IPS-18a (cell line): ENCODE measurements at regions not wholly inside any gene's neighbourhood (a gene's known extent, or its start where the extent isn't known, plus 50 kb on each side); places are given as distances from the start of the nearest gene placed in this dataset.

Experiments
- H3K27ac ChIP-seq: one replicate; pipeline ENCODE4 v1.5.1; 2013; ENCODE audit warnings: low read length
- H3K27me3 ChIP-seq: one replicate; pipeline ENCODE4 v1.6.1; 2013; ENCODE audit warnings: mild to moderate bottlenecking, low read length; ENCODE audit not compliant: control insufficient read depth, insufficient read depth
- H3K36me3 ChIP-seq: one replicate; pipeline ENCODE4 v1.6.1; 2013; ENCODE audit warnings: low read depth, low read length; ENCODE audit not compliant: control insufficient read depth
- H3K4me1 ChIP-seq: one replicate; pipeline ENCODE4 v1.6.1; 2013; ENCODE audit warnings: low read depth, low read length; ENCODE audit not compliant: control insufficient read depth
- H3K4me3 ChIP-seq: one replicate; pipeline ENCODE4 v1.5.1; 2013; ENCODE audit warnings: low read length
- H3K9ac ChIP-seq: one replicate; pipeline ENCODE4 v1.6.1; 2013; ENCODE audit warnings: mild to moderate bottlenecking, low read length, moderate library complexity
- H3K9me3 ChIP-seq: one replicate; pipeline ENCODE4 v1.6.1; 2013; ENCODE audit warnings: low read depth, low read length; ENCODE audit not compliant: control insufficient read depth

GRCh38 chr3:82736696-82737277 is 975.3 kb upstream of the GBE1 start:
- Histone ChIP-seq H3K4me3 (no peak overlapping the region), H3K9ac (no peak overlapping the region), H3K36me3 (no peaks in the 10 kb centered on the region), H3K27me3 (no peaks in the 10 kb centered on the region), H3K9me3 (no peaks in the 10 kb centered on the region), H3K4me1 (peaks cover 6% of the 10 kb centered on the region), H3K27ac (no peak overlapping the region)

GRCh38 chr3:82715091-82715856 is 953.8 kb upstream of the GBE1 start:
- Histone ChIP-seq H3K27me3 (no peaks in the 10 kb centered on the region), H3K4me1 (no peaks in the 10 kb centered on the region)

GRCh38 chr3:82707035-82707434 is 945.6 kb upstream of the GBE1 start:
- Histone ChIP-seq H3K9ac (no peak overlapping the region), H3K27ac (no peak overlapping the region), H3K4me3 (no peak overlapping the region), H3K36me3 (no peaks in the 10 kb centered on the region), H3K4me1 (no peaks in the 10 kb centered on the region), H3K27me3 (no peaks in the 10 kb centered on the region), H3K9me3 (no peaks in the 10 kb centered on the region)

More at GRCh38 chr3:82715091-82715856, 953.8 kb upstream of the GBE1 start:
- no peak overlapping the region for H3K27ac ChIP-seq
- no peaks in the 10 kb centered on the region for H3K9me3 ChIP-seq
- H3K36me3 ChIP-seq = no peaks in the 10 kb centered on the region
- no peak overlapping the region for H3K4me3 ChIP-seq
- no peak overlapping the region for H3K9ac ChIP-seq

- Histone ChIP-seq H3K27ac (no peak overlapping the region), H3K27me3 (no peaks in the 10 kb centered on the region)
These were observed 924.3 kb upstream of the GBE1 start for GRCh38 chr3:82685761-82686160.

GRCh38 chr3:82676356-82677026 is 915.0 kb upstream of the GBE1 start:
- Histone ChIP-seq H3K9ac (no peak overlapping the region), H3K27ac (no peak overlapping the region), H3K9me3 (no peaks in the 10 kb centered on the region), H3K4me3 (no peak overlapping the region), H3K36me3 (no peaks in the 10 kb centered on the region), H3K27me3 (no peaks in the 10 kb centered on the region), H3K4me1 (no peaks in the 10 kb centered on the region)

More at GRCh38 chr3:82685761-82686160, 924.3 kb upstream of the GBE1 start:
- Histone ChIP-seq H3K4me3 (no peak overlapping the region), H3K9me3 (no peaks in the 10 kb centered on the region), H3K36me3 (no peaks in the 10 kb centered on the region), H3K4me1 (no peaks in the 10 kb centered on the region), H3K9ac (no peak overlapping the region)

GRCh38 chr3:82672966-82673365 is 911.5 kb upstream of the GBE1 start:
- no peaks in the 10 kb centered on the region for H3K36me3 ChIP-seq
- no peaks in the 10 kb centered on the region for H3K9me3 ChIP-seq
- no peak overlapping the region for H3K4me3 ChIP-seq
- H3K9ac ChIP-seq = no peak overlapping the region
- H3K27me3 ChIP-seq = no peaks in the 10 kb centered on the region
- H3K4me1 ChIP-seq = no peaks in the 10 kb centered on the region
- no peak overlapping the region for H3K27ac ChIP-seq

GRCh38 chr3:82671466-82671865 is 910.0 kb upstream of the GBE1 start:
- Histone ChIP-seq H3K27me3 (no peaks in the 10 kb centered on the region), H3K27ac (no peak overlapping the region), H3K9ac (no peak overlapping the region), H3K36me3 (no peaks in the 10 kb centered on the region), H3K9me3 (no peaks in the 10 kb centered on the region), H3K4me1 (no peaks in the 10 kb centered on the region), H3K4me3 (no peak overlapping the region)

GRCh38 chr3:82654708-82655107 is 893.3 kb upstream of the GBE1 start:
- H3K9ac ChIP-seq = no peak overlapping the region
- no peaks in the 10 kb centered on the region for H3K9me3 ChIP-seq
- no peak overlapping the region for H3K4me3 ChIP-seq
- no peaks in the 10 kb centered on the region for H3K36me3 ChIP-seq
- no peak overlapping the region for H3K27ac ChIP-seq
- no peaks in the 10 kb centered on the region for H3K27me3 ChIP-seq
- no peaks in the 10 kb centered on the region for H3K4me1 ChIP-seq

GRCh38 chr3:82643948-82644347 is 882.5 kb upstream of the GBE1 start:
- Histone ChIP-seq H3K27me3 (no peaks in the 10 kb centered on the region), H3K9ac (no peak overlapping the region), H3K4me3 (no peak overlapping the region), H3K36me3 (no peaks in the 10 kb centered on the region), H3K9me3 (peaks cover 4% of the 10 kb centered on the region), H3K4me1 (no peaks in the 10 kb centered on the region), H3K27ac (no peak overlapping the region)

- Histone ChIP-seq H3K4me1 (no peaks in the 10 kb centered on the region), H3K9ac (no peak overlapping the region), H3K4me3 (no peak overlapping the region), H3K27ac (no peak overlapping the region), H3K9me3 (peaks cover 4% of the 10 kb centered on the region), H3K36me3 (no peaks in the 10 kb centered on the region), H3K27me3 (no peaks in the 10 kb centered on the region)
These were observed 880.3 kb upstream of the GBE1 start for GRCh38 chr3:82641701-82642100.

- H3K27me3 ChIP-seq = no peaks in the 10 kb centered on the region
- H3K4me3 ChIP-seq = no peak overlapping the region
- H3K27ac ChIP-seq = no peak overlapping the region
- no peaks in the 10 kb centered on the region for H3K4me1 ChIP-seq
- H3K9ac ChIP-seq = no peak overlapping the region
- no peaks in the 10 kb centered on the region for H3K36me3 ChIP-seq
- peaks cover 4% of the 10 kb centered on the region for H3K9me3 ChIP-seq
These were observed 878.8 kb upstream of the GBE1 start for GRCh38 chr3:82640254-82640653.
